Right forelimb (tissue), 1 donor: ENCODE measurements at regions not wholly inside any gene's neighbourhood (a gene's known extent, or its start where the extent isn't known, plus 50 kb on each side); places are given as distances from the start of the nearest gene placed in this dataset.

Experiments
- DNase-seq: peaks from one replicate; pipeline ENCODE4 v3.0.0-alpha.2; 2018

- DNase-seq: no peak
Measured at GRCh38 chr2:122955776-122956175, 1069.3 kb upstream of the CNTNAP5 start.

GRCh38 chr2:122960759-122961641 lies 1064.1 kb upstream of the CNTNAP5 start:
- no peak for DNase-seq

- no peak for DNase-seq
Measured at GRCh38 chr2:122966461-122966860, 1058.6 kb upstream of the CNTNAP5 start.

GRCh38 chr2:122977580-122977979 lies 1047.5 kb upstream of the CNTNAP5 start:
- DNase-seq: no peak

- peak; percentile 63 for DNase-seq
Measured at GRCh38 chr2:122980671-122981070, 1044.4 kb upstream of the CNTNAP5 start.

- no peak for DNase-seq
Measured at GRCh38 chr2:122982936-122983335, 1042.2 kb upstream of the CNTNAP5 start.

GRCh38 chr2:122988395-122989221 lies 1036.5 kb upstream of the CNTNAP5 start:
- DNase-seq: no peak

GRCh38 chr2:122993592-122993991 lies 1031.5 kb upstream of the CNTNAP5 start:
- no peak for DNase-seq

GRCh38 chr2:122999258-122999657 lies 1025.8 kb upstream of the CNTNAP5 start:
- DNase-seq: no peak

- no peak for DNase-seq
Measured at GRCh38 chr2:122999821-123000220, 1025.3 kb upstream of the CNTNAP5 start.

GRCh38 chr2:123002660-123003248 lies 1022.3 kb upstream of the CNTNAP5 start:
- no peak for DNase-seq

- no peak for DNase-seq
Measured at GRCh38 chr2:123015186-123015585, 1009.9 kb upstream of the CNTNAP5 start.

GRCh38 chr2:123035541-123035940 lies 989.5 kb upstream of the CNTNAP5 start:
- DNase-seq: no peak

- no peak for DNase-seq
Measured at GRCh38 chr2:123036300-123036699, 988.8 kb upstream of the CNTNAP5 start.

- DNase-seq: no peak
Measured at GRCh38 chr2:123040506-123040905, 984.6 kb upstream of the CNTNAP5 start.

GRCh38 chr2:123043458-123043857 lies 981.6 kb upstream of the CNTNAP5 start:
- DNase-seq: no peak

GRCh38 chr2:123045713-123046112 lies 979.4 kb upstream of the CNTNAP5 start:
- no peak for DNase-seq

- no peak for DNase-seq
Measured at GRCh38 chr2:123047186-123047585, 977.9 kb upstream of the CNTNAP5 start.

- no peak for DNase-seq
Measured at GRCh38 chr2:123051136-123051535, 974.0 kb upstream of the CNTNAP5 start.

- no peak for DNase-seq
Measured at GRCh38 chr2:123061534-123061933, 963.6 kb upstream of the CNTNAP5 start.

GRCh38 chr2:123073371-123073770 lies 951.7 kb upstream of the CNTNAP5 start:
- no peak for DNase-seq

GRCh38 chr2:123073956-123074355 lies 951.1 kb upstream of the CNTNAP5 start:
- DNase-seq: no peak

GRCh38 chr2:123077101-123077500 lies 948.0 kb upstream of the CNTNAP5 start:
- DNase-seq: no peak

- no peak for DNase-seq
Measured at GRCh38 chr2:123080331-123080730, 944.8 kb upstream of the CNTNAP5 start.
